GM06990 (cell line): ENCODE measurements at regions not wholly inside any gene's neighbourhood (a gene's known extent, or its start where the extent isn't known, plus 50 kb on each side); places are given as distances from the start of the nearest gene placed in this dataset.

Source experiments
- DNase-seq: peaks from one replicate; pipeline ENCODE4 v3.0.0-alpha.2; 2011; ENCODE audit not compliant: insufficient read length; ENCODE audit errors: extremely low read depth
- H3K27me3 ChIP-seq: replicated peaks from 2 replicates; pipeline ENCODE4 v1.6.0; 2011; ENCODE audit warnings: low read length; ENCODE audit not compliant: control insufficient read depth, insufficient read depth
- H3K36me3 ChIP-seq: 2 replicates; pipeline ENCODE4 v1.5.1; 2011; ENCODE audit warnings: low read length; ENCODE audit not compliant: control insufficient read depth, insufficient read depth
- H3K4me3 ChIP-seq: replicated peaks from 2 replicates; pipeline ENCODE4 v1.5.1; 2011; ENCODE audit warnings: low read depth, mild to moderate bottlenecking, control low read depth, low read length
- CTCF ChIP-seq: IDR thresholded peaks from 2 replicates; pipeline ENCODE4 v1.5.1; 2011; ENCODE audit warnings: low read length, control low read depth, mild to moderate bottlenecking, inconsistent platforms; ENCODE audit not compliant: insufficient read depth, poor library complexity, severe bottlenecking

DNA sequence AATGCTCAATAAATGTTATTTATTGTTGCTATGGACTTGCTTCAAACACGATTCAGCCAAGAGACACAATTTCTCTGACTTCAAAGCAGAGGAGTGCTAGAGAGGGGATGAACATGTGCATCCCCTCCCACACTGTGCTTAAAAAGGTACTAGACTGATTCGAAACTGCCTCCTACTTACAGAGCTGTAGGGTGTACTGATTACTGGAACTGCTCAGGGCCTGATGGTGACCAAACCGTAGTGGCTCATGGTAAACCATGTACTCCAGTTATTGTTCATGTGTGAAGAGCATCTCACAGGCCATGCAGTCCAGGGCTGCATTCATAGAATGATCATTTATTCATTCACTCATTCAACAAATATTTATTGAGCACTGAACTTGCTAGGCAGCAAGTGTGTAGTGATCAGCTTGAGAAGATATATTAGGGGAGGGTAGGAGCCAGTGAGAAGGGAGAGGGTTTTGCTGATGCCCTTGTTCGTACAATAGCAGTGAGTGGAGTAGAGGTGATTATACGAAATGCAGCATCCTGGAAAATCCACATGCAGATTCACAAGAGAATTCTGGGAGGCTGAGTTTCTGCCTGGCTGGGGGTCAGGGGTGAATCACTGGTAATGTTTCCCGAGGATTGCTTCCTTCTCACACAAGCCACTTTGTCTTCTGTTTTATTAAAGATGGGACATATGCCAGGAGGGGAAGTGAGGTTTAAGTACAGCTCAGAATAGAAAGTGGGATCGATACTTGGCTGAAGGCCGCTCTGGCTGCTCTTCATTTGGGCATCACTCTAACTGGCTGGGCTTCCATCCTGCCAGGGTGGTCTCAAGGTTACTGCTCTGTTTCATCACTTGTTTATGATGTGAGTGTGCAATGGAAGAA lies 245.4 kb downstream of the RAD51AP2 start:
- no peak overlapping the region for H3K4me3 ChIP-seq
- no peaks in the 10 kb centered on the region for H3K27me3 ChIP-seq
- TF ChIP-seq CTCF: no peak
- H3K36me3 ChIP-seq: no peaks in the 10 kb centered on the region
- no peak for DNase-seq

- no peaks in the 10 kb centered on the region for H3K27me3 ChIP-seq
- H3K36me3 ChIP-seq: no peaks in the 10 kb centered on the region
- no peak for DNase-seq
- no peak overlapping the region for H3K4me3 ChIP-seq
- no peak for TF ChIP-seq CTCF
These were observed 246.1 kb downstream of the RAD51AP2 start for GRCh38 chr2:17272170-17272569.

DNA sequence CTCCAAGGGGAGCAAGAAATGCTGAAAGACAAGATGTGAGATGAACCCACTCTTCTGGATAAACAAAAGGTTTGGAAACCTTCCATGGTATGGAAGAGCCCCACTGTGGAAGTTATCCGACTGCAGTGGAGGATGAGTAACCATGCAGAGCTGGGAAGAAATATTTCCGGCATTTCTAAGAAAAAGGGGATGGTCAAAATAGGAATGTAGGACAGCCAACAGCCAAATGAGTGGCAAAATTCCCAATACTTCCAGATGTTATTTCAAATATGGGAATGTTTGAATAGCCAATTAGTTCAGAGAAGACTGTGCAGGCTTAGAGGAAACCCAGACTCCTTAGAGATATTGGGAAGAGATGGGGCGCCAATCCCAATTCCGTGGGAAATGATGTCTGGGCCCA lies 246.8 kb downstream of the RAD51AP2 start:
- TF ChIP-seq CTCF: no peak
- no peaks in the 10 kb centered on the region for H3K36me3 ChIP-seq
- no peaks in the 10 kb centered on the region for H3K27me3 ChIP-seq
- no peak overlapping the region for H3K4me3 ChIP-seq
- no peak for DNase-seq

- DNase-seq: no peak
- no peak overlapping the region for H3K4me3 ChIP-seq
- H3K36me3 ChIP-seq: no peaks in the 10 kb centered on the region
- H3K27me3 ChIP-seq: no peaks in the 10 kb centered on the region
- TF ChIP-seq CTCF: no peak
These were observed 247.3 kb downstream of the RAD51AP2 start for GRCh38 chr2:17270894-17271293.

DNA sequence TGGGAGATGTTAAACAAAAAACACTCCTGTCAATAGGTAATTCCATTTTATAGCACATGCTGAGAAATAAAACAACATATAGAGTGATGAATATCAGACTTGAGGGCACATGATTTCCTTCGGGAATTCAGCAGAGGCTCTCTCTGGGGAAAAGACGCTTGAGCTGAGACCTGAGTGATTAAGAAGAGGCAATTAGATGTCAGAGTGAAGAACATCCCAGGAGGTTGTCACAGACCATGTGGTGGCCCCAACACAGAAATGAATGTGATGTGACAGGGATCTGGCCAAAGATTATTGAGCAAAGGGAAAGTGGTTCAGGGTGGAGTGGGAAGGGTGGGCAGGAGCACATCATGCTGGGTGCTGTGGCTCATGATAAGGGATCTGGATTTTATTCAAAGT lies 254.7 kb downstream of the RAD51AP2 start:
- TF ChIP-seq CTCF: no peak
- DNase-seq: no peak
- no peaks in the 10 kb centered on the region; the same call in 1 of the 2 replicates for H3K27me3 ChIP-seq
- no peaks in the 10 kb centered on the region for H3K36me3 ChIP-seq
- H3K4me3 ChIP-seq: no peak overlapping the region
